HT1080 (cell line): ENCODE measurements at regions not wholly inside any gene's neighbourhood (a gene's known extent, or its start where the extent isn't known, plus 50 kb on each side); places are given as distances from the start of the nearest gene placed in this dataset.

Experiments used
- DNase-seq: peaks from one replicate; pipeline ENCODE4 v3.0.0-alpha.2; 2015; ENCODE audit warnings: low read depth

- no peak for DNase-seq
Measured at GRCh38 chr3:176734146-176734545, 463.1 kb downstream of the TBL1XR1 start.

DNA sequence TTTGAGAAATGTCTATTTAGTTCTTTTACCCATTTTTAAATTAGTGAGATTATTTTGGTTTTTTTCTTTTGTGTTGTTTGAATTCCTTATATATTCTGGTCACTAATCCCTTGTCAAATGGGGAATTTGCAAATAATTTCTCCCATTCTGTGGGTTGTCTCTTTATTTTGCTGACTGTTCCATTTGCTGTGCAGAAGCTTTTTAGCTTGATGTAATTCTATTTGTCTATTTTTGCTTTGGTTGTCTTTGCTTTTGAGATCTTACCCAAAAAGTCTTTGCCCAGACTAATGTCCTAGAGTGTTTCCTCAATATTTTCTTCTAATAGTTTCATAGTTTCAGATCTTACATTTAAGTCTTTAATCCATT, 472.9 kb downstream of the TBL1XR1 start:
- no peak for DNase-seq

DNA sequence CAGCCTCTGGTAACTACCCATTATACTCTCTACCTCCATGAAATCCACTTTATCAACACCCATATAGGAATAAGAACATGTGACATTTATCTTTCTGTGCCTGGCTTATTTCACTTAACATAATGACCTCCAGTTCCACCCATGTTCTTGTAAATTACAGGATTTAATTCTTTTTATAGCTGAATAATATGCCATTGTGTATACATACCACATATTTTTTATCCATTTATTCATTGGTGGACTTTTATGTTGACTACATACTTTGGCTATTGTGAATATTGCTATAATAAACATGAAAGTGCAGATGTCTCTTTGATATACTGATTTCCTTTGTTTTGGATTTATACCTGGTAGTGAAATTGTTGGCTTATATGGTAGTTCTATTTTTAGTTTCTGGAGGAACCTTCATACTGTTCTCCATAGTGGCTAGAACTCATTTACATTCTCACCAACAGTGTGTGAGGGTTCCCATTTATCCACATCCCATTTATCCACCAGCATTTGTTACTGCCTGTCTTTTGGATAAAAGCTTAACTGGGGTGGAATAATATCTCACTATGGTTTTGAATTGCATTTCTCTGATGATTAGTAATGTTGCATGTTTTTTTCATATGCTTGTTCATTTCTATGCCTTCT, 473.4 kb downstream of the TBL1XR1 start:
- no peak for DNase-seq

- no peak for DNase-seq
Measured at GRCh38 chr3:176714034-176714433, 483.2 kb downstream of the TBL1XR1 start.

DNA sequence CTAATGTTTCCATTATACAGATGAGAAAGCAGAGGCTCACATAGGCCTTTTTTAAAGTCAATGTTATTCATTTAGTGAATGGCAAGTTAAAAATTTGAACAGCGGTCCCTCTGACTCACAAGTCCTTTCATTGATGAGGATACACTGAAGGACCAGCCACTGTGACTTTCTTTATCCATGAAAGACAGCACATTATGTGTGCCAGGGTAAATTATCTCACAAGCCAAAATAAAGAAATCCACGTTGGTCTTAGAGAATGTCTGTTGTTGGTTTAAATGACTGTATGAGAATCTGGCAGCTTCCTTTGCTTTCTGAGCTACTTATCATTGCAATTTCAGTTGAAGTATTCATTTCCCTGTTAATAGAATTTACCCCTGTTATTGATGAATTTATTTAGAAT, 485.1 kb downstream of the TBL1XR1 start:
- DNase-seq: no peak

- no peak for DNase-seq
Measured at GRCh38 chr3:176699288-176699687, 498.0 kb downstream of the TBL1XR1 start.

DNA sequence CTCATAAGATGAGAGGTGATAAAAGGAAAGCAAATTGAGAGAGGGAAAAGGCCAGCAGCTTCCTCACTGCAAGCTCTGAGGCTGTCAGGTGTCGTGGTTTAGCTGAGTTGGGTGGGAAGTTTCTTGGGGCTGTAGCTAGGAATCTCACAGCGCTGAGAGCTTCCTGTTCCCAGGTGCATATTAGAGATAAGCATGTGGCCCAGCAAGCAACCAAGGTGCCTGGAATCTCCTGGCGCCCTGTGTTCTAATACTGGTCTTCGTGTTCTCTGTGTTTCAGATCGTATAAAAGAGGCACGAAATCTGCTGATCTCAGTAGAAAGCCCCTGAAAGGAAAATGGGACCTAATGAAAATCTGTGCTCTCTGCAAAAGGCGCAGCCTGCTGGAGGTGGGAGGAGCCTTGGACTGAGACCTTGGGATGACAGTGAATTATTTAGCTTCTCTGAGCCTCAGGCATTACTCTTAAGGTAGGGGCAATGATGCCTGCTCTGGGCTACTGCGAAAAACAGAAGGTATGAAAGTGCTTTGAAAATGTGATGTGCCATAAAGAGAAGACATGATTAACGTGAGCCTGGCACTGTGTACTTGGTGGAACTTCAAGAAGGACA, 499.9 kb downstream of the TBL1XR1 start:
- no peak for DNase-seq

- DNase-seq: no peak
Measured at GRCh38 chr3:176696816-176697215, 500.5 kb downstream of the TBL1XR1 start.

DNA sequence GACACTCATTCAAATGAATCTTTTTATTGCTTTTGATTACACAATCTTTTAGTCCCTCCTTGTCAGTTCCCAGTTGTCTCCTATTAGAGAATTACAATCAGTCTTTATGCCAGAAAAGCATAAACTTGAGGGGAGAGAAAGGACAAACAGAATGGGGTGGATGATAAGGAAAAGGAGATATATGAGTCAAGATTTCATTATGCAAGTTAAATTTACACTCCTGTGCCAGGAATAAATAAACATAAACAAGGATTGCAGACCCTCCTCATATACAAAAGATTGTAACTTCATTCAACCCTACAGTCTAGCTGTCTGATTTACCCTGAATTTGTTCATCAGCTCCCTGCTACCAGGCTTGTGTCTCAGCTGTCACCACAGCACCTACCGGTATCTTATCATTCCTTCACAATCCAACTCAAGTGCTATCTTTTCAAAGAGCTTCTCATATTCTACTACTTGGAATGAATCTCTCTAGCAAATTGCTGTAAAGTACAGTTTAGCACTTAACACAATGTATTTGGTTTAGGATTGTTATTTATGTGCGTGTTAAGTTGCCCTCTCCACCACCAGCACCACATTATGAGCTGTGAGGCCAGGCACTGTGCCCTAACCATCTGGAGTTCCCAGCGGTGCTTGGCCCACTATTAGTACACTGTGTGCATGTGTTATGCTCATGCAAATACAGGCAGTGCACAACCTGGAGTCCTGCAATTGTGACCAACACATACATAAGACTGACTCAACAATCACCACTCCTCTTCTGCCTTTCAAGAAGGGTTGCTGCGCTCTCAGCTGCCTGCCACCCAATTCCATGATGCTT, 504.1 kb downstream of the TBL1XR1 start:
- no peak for DNase-seq

- DNase-seq: no peak
Measured at GRCh38 chr3:176692199-176692965, 504.9 kb downstream of the TBL1XR1 start.

DNA sequence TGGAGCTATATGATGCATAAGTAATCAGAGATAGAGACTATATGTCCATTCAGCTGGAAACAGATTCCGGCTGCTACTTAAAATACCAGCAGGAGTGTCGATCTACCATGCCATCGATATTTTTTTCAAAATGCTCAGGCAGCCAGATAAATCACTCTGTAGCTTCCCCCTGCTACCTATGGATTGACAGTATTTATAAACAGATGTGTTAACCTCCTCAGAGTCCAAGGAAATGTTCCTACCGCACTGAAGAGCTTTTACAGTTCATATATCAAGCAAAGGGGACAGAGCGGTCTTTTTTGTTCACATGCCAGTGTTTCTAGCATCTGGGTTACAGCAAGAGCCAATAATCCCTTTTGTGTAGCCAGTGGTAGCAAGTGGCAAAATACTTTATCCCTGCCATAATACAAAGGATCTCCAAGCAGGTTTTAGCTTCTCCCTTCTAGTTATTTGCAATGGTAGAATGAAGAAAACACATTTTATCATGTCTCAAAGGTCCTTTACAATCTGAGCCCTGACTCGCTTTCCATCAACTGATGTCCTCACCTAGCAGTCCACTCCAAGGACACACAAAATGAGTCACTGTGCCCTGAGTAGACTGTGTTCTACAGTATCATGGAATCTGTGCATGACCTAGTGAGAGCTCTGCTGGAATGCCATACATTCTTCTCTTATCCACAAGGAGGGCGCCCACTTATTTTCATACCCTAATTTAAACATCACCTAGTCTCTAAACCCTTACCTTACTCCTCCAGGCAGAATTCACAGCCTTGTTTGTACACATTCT, 507.0 kb downstream of the TBL1XR1 start:
- no peak for DNase-seq

- DNase-seq: no peak
Measured at GRCh38 chr3:176687754-176688153, 509.5 kb downstream of the TBL1XR1 start.

DNA sequence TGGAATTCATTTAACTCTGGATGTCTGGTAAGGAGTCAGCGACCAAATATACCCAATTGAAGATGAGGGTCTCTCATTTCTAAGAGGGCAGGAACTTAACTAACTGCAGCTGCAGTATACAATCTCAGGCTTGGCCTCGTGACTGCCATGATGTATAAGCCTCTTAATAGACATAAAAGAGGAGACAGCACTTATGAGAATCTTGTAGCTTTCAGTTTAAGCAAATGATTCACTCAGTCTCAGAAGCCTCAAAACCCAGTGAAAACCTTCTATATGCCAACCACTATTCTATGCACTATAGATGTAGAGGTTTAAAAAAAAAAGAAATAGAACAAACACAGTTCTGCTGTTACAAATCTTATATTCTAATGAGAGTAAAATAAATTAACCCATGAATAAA, 513.9 kb downstream of the TBL1XR1 start:
- no peak for DNase-seq

DNA sequence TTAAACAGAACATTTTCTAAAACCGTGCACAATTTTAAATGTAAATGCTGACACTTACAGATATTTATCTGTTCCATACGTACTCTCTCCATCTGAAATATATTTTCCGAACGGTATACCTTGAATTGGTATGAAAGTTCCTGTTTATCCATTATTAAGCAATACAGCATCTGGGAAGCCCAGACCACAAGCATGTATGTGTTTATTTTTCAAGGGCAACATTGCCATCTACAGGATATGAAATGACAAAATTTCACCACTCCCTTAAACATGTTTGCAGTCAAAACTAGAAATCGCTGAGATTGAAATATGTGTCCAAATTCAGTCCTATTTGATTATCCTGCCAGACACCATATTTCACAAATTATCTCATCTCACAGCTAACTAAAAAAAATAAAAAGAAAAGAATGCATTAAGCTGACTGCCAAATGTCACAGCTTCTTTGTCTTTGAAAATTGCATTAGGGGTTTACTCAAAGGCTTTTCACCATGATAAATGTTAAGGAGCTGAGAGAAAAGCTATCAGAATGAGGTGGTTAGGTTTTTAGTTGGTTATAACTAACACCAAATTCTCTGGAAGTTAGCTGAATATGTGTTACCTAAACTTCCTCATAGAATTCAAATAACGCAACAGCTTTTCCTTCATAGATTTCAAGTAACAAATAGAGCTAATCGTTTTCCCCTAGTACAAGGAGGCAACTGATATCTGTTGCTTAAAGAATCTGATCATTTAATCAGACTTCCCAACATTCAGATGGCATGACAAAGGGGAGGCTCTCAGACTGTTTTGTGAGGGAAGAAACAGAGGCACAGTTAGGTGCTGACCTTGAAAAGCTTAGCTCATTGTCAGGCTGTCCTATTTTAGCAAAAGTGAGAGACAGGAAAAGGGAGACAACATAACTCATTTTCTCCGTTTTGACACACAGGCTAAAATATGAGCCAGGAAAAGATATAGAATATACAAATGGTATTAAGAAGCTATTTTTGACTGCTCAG, 533.1 kb downstream of the TBL1XR1 start:
- peak; percentile 73 for DNase-seq

GRCh38 chr3:176663387-176663786, 533.9 kb downstream of the TBL1XR1 start:
- peak; percentile 66 for DNase-seq

GRCh38 chr3:176661432-176661964, 535.8 kb downstream of the TBL1XR1 start:
- DNase-seq: no peak

GRCh38 chr3:176655404-176656094, 541.7 kb downstream of the TBL1XR1 start:
- DNase-seq: no peak

DNA sequence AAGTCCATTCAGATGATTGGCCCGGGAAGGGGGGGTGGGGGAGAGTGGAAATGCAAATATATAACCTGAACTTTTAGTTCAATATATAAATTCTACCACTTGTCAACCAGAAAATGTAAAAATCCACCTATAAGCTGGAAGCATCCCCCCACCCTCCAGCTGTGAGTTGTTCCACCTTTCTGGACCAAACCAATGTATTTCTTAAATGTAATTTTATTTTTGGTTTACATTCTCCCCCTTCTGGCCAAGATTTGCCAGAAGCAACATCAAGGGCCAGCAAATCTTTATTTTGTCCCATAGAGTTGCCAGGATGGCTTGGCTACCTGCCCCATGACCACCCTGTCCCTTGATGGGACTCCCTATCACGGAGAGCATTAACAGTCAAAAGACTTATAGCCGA, 545.7 kb downstream of the TBL1XR1 start:
- no peak for DNase-seq

DNA sequence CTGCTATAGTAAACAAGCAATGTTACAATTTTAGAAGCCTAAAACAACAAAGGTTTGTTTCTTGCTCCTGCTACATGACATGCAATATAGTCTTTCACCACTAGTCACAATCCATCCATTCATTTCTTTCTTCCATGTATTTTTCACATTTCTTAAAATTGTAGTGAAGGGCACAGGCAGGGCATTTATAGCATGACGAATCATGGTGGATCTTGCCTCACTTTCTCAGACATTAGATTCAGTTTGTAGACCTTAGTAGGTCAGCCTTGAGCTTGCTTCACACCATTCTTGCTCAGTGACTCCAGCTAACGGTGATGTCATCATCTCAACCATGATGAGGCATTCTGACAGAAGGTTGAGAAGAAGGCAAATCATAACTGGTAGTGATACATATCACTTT, 546.8 kb downstream of the TBL1XR1 start:
- DNase-seq: peak; percentile 67
